ENCODE measurements at regions not wholly inside any gene's neighbourhood (a gene's known extent, or its start where the extent isn't known, plus 50 kb on each side); places are given as distances from the start of the nearest gene placed in this dataset.

GRCh38 chr15:70193734-70194133, 96.0 kb upstream of the TLE3 start (continued):
- TF ChIP-seq, protein P1, sequence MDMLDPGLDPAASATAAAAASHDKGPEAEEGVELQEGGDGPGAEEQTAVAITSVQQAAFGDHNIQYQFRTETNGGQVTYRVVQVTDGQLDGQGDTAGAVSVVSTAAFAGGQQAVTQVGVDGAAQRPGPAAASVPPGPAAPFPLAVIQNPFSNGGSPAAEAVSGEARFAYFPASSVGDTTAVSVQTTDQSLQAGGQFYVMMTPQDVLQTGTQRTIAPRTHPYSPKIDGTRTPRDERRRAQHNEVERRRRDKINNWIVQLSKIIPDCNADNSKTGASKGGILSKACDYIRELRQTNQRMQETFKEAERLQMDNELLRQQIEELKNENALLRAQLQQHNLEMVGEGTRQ (IDR thresholded peaks at IDR 0.05; ENCODE audit: low read length), result no peak

All from H1 (cell line).